ENCODE measurements at regions not wholly inside any gene's neighbourhood (a gene's known extent, or its start where the extent isn't known, plus 50 kb on each side); places are given as distances from the start of the nearest gene placed in this dataset.

DNA sequence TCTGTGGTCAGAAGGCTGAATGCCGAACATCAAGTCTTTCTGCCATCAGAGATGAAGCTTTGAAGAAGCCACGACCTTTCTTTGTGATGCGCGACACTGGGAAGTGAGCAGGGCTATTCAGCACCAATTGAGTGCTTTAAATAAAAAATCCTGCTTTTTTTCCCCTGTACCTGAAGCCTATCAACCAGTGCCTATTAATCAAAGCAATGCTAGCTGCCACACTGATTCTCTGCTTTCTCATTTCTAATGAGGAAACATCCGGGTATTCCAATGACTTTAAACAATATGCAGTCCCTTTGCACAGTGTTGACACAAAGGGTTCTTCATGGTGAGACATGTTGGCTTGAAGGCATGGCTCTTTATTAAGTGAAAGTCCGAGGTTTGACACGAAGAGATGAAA lies 88.0 kb downstream of the GALR1 start:
- TF ChIP-seq POLR2A (IDR thresholded peaks at IDR 0.05), result no peak
- TF ChIP-seq, protein P1, sequence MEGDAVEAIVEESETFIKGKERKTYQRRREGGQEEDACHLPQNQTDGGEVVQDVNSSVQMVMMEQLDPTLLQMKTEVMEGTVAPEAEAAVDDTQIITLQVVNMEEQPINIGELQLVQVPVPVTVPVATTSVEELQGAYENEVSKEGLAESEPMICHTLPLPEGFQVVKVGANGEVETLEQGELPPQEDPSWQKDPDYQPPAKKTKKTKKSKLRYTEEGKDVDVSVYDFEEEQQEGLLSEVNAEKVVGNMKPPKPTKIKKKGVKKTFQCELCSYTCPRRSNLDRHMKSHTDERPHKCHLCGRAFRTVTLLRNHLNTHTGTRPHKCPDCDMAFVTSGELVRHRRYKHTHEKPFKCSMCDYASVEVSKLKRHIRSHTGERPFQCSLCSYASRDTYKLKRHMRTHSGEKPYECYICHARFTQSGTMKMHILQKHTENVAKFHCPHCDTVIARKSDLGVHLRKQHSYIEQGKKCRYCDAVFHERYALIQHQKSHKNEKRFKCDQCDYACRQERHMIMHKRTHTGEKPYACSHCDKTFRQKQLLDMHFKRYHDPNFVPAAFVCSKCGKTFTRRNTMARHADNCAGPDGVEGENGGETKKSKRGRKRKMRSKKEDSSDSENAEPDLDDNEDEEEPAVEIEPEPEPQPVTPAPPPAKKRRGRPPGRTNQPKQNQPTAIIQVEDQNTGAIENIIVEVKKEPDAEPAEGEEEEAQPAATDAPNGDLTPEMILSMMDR (IDR thresholded peaks at IDR 0.05 in 8 of 11, conservative IDR thresholded peaks at IDR 0.05 in 3 of 11), result no peak

Measured in spleen (tissue), 7 donors.